Esophagus squamous epithelium (tissue), 5 donors: ENCODE measurements at regions not wholly inside any gene's neighbourhood (a gene's known extent, or its start where the extent isn't known, plus 50 kb on each side); places are given as distances from the start of the nearest gene placed in this dataset.

Experiments used
- DNase-seq: peaks from one replicate; lab custom pipeline; 2025; lab: John Stamatoyannopoulos, UW
- H3K27ac ChIP-seq, 4 donors: fragments of 200-600 bp; sonication (generic); one replicate each; pipeline ENCODE4 v1.5.1; 2016 to 2019; ENCODE audit warnings: mild to moderate bottlenecking in 1 of 4
- H3K27me3 ChIP-seq, 4 donors: fragments of 200-600 bp; sonication (generic); 1 replicate in 3 of 4; 2 replicates in 1 of 4; pipeline versions ENCODE4 v1.5.1 to v1.6.0; 2017 to 2021; ENCODE audit warnings: antibody characterized with exemption in 1 of 4
- H3K36me3 ChIP-seq, 3 donors: fragments of 200-600 bp; sonication (generic); one replicate each; pipeline ENCODE4 v1.5.1; 2016 to 2019
- H3K4me1 ChIP-seq, 3 donors: fragments of 200-600 bp; sonication (generic); one replicate each; pipeline ENCODE4 v1.5.1; 2017 to 2019
- H3K4me3 ChIP-seq, 4 donors: fragments of 200-600 bp; sonication (generic); 1 replicate in 3 of 4; 2 replicates in 1 of 4; pipeline ENCODE4 v1.5.1; 2016 to 2019; ENCODE audit warnings: mild to moderate bottlenecking in 2 of 4, moderate library complexity in 1 of 4
- H3K9me3 ChIP-seq, 3 donors: fragments of 200-600 bp; sonication (generic); one replicate each; pipeline ENCODE4 v1.5.1; 2016 to 2019
- CTCF ChIP-seq, 6 experiments: fragments of 450-650 bp in 4 of 6; fragments of 200-600 bp in 2 of 6; sonication (generic) in 2 of 6; IDR thresholded peaks; one replicate each; pipeline ENCODE4 v1.5.1; 2016 to 2019; ENCODE audit warnings: antibody characterized with exemption in 6 of 6, mild to moderate bottlenecking in 4 of 6, moderate library complexity in 4 of 6
- POLR2A ChIP-seq, 4 donors: fragments of 450-650 bp; IDR thresholded peaks; one replicate each; pipeline ENCODE4 v1.6.1; 2017; ENCODE audit warnings: antibody characterized with exemption in 4 of 4, mild to moderate bottlenecking in 4 of 4, moderate library complexity in 3 of 4
- WGBS, 2 donors: methylation state at CpG; one replicate each; pipeline ENCODE4 v1.1.5; 2018; 5-methylcytosine and 5-hydroxymethylcytosine counted together
- intact Hi-C: fragments of 100-400 bp; cut with DNase I; formaldehyde crosslinking; loops from one replicate; pipeline ENCODE4 v1.15.0; 2022
- donor health status: DM: yes; HTN: yes; CAD: no.

- no peaks in the 10 kb centered on the region for H3K36me3 ChIP-seq
- peak overlapping the region in 1 of 4 donors; percentile 8 for H3K27ac ChIP-seq
- DNase-seq: no peak
- peaks cover 0 to 5% (median 5%) of the 10 kb centered on the region in 3 donors for H3K4me1 ChIP-seq
- no peak overlapping the region for H3K4me3 ChIP-seq
- TF ChIP-seq POLR2A (IDR thresholded peaks at IDR 0.05) (no peak), CTCF (IDR thresholded peaks at IDR 0.05) (no peak)
- H3K27me3 ChIP-seq: no peaks in the 10 kb centered on the region
- no peaks in the 10 kb centered on the region for H3K9me3 ChIP-seq
- WGBS, 2 donors: 35 to 37% methylated on average over 4 of the region's 4 CpGs
- intact Hi-C loops: no loop called here
Measured at GRCh38 chr14:71783786-71784185, 148.4 kb upstream of the RGS6 start.

GRCh38 chr14:71789005-71789404 is 143.2 kb upstream of the RGS6 start:
- 50 to 72% methylated on average over 1 of the region's 1 CpG for WGBS, 2 donors
- H3K4me3 ChIP-seq: no peak overlapping the region
- H3K27me3 ChIP-seq: no peaks in the 10 kb centered on the region
- intact Hi-C loops: no loop called here
- no peak overlapping the region for H3K27ac ChIP-seq
- no peak for DNase-seq
- no peaks in the 10 kb centered on the region for H3K36me3 ChIP-seq
- no peaks in the 10 kb centered on the region for H3K4me1 ChIP-seq
- TF ChIP-seq POLR2A (IDR thresholded peaks at IDR 0.05) (no peak), CTCF (IDR thresholded peaks at IDR 0.05) (no peak)
- H3K9me3 ChIP-seq: no peaks in the 10 kb centered on the region

GRCh38 chr14:71799841-71800240 is 132.4 kb upstream of the RGS6 start:
- no peaks in the 10 kb centered on the region for H3K9me3 ChIP-seq
- no peak overlapping the region for H3K4me3 ChIP-seq
- no peaks in the 10 kb centered on the region for H3K36me3 ChIP-seq
- TF ChIP-seq CTCF (IDR thresholded peaks at IDR 0.05) (no peak), POLR2A (IDR thresholded peaks at IDR 0.05) (no peak)
- DNase-seq: no peak
- H3K4me1 ChIP-seq: no peaks in the 10 kb centered on the region
- intact Hi-C loops: no loop called here
- H3K27me3 ChIP-seq: no peaks in the 10 kb centered on the region
- no peak overlapping the region for H3K27ac ChIP-seq
- 29 to 43% methylated on average over 1 of the region's 1 CpG for WGBS, 2 donors

- no peak overlapping the region for H3K27ac ChIP-seq
Measured at GRCh38 chr14:71800878-71801277, 131.4 kb upstream of the RGS6 start.

More at GRCh38 chr14:71800878-71801277, 131.4 kb upstream of the RGS6 start:
- Histone ChIP-seq H3K27me3 (no peaks in the 10 kb centered on the region), H3K9me3 (no peaks in the 10 kb centered on the region), H3K4me1 (no peaks in the 10 kb centered on the region), H3K4me3 (no peak overlapping the region), H3K36me3 (no peaks in the 10 kb centered on the region)
- intact Hi-C loops: no loop called here
- DNase-seq: no peak
- no peak for TF ChIP-seq POLR2A (IDR thresholded peaks at IDR 0.05)
- no peak for TF ChIP-seq CTCF (IDR thresholded peaks at IDR 0.05)
- WGBS, 2 donors: 61 to 64% methylated on average over 3 to 4 of the region's 4 CpGs
